K562 (cell line): ENCODE measurements at regions not wholly inside any gene's neighbourhood (a gene's known extent, or its start where the extent isn't known, plus 50 kb on each side); places are given as distances from the start of the nearest gene placed in this dataset.
A peak's percentile ranks its signal among the peaks of the same experiment; 100 is the strongest.

ENCODE experiments used
- BRCA1 ChIP-seq, 2 experiments: fragments of 450-650 bp in 1 of 2; sonication (generic) in 1 of 2; formaldehyde crosslinking in 1 of 2; IDR thresholded peaks; 2 replicates each; pipeline versions ENCODE4 v1.5.0 to v1.6.1; 2017 to 2020; ENCODE audit warnings: mild to moderate bottlenecking in 1 of 2, missing genetic modification reagents in 1 of 2
- SMC3 ChIP-seq: conservative IDR thresholded peaks from 2 replicates; pipeline ENCODE4 v1.6.1; 2011; ENCODE audit warnings: low read depth, low read length, improper control_type of control experiment; ENCODE audit not compliant: insufficient read depth
- TF ChIP-seq, protein P1 (sequence below), 2 experiments: fragments of 450-650 bp; formaldehyde crosslinking in 1 of 2; IDR thresholded peaks; 2 replicates each; pipeline versions ENCODE4 v1.4.0 to v1.6.1; 2014 to 2020; ENCODE audit warnings: mild to moderate bottlenecking in 2 of 2, borderline replicate concordance in 1 of 2, low read depth in 1 of 2
- TF ChIP-seq, protein P2 (sequence below), 3 experiments: IDR thresholded peaks in 2 of 3; conservative IDR thresholded peaks in 1 of 3; 2 replicates each; pipeline ENCODE4 v1.5.1; 2011 to 2012; ENCODE audit warnings: low read length in 3 of 3, mild to moderate bottlenecking in 3 of 3, control low read depth in 2 of 3, improper control_type of control experiment in 1 of 3, inconsistent platforms in 1 of 3, low read depth in 1 of 3, mixed read lengths in 1 of 3, moderate library complexity in 1 of 3; ENCODE audit not compliant: insufficient read depth in 2 of 3

DNA sequence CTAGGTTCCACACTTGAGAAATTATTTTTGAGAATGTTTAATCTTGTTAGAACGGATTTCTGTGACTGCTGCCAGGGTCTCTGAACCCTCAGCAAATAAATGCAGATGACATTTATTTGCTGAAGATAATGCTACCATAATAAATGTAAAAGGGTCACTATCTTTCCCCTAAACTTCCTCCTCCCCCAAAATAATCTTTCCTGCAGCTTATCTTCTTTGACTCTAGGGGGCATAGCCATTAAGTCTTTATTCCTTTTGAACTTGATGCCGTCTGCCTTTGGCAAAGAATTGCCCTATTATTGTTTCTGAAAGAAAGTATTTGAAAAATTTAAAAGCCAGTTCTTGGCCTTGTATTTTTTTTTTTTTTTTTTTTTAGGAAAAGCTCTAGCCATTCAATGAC, 63.6 kb upstream of the ACSL3 start (continued):
- TF ChIP-seq, protein P1, sequence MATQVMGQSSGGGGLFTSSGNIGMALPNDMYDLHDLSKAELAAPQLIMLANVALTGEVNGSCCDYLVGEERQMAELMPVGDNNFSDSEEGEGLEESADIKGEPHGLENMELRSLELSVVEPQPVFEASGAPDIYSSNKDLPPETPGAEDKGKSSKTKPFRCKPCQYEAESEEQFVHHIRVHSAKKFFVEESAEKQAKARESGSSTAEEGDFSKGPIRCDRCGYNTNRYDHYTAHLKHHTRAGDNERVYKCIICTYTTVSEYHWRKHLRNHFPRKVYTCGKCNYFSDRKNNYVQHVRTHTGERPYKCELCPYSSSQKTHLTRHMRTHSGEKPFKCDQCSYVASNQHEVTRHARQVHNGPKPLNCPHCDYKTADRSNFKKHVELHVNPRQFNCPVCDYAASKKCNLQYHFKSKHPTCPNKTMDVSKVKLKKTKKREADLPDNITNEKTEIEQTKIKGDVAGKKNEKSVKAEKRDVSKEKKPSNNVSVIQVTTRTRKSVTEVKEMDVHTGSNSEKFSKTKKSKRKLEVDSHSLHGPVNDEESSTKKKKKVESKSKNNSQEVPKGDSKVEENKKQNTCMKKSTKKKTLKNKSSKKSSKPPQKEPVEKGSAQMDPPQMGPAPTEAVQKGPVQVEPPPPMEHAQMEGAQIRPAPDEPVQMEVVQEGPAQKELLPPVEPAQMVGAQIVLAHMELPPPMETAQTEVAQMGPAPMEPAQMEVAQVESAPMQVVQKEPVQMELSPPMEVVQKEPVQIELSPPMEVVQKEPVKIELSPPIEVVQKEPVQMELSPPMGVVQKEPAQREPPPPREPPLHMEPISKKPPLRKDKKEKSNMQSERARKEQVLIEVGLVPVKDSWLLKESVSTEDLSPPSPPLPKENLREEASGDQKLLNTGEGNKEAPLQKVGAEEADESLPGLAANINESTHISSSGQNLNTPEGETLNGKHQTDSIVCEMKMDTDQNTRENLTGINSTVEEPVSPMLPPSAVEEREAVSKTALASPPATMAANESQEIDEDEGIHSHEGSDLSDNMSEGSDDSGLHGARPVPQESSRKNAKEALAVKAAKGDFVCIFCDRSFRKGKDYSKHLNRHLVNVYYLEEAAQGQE (IDR thresholded peaks at IDR 0.05; ENCODE audit: borderline replicate concordance), result peak; percentile 15; the same call in 1 of the 2 replicates
- TF ChIP-seq, protein P1 (CRISPR knock-in tag; IDR thresholded peaks at IDR 0.05; ENCODE audit: low read depth), result no peak
- TF ChIP-seq SMC3, result no peak
- TF ChIP-seq BRCA1 (IDR thresholded peaks at IDR 0.05), result no peak
- TF ChIP-seq BRCA1 (CRISPR knock-in tag; IDR thresholded peaks at IDR 0.05), result no peak
- TF ChIP-seq, protein P2, sequence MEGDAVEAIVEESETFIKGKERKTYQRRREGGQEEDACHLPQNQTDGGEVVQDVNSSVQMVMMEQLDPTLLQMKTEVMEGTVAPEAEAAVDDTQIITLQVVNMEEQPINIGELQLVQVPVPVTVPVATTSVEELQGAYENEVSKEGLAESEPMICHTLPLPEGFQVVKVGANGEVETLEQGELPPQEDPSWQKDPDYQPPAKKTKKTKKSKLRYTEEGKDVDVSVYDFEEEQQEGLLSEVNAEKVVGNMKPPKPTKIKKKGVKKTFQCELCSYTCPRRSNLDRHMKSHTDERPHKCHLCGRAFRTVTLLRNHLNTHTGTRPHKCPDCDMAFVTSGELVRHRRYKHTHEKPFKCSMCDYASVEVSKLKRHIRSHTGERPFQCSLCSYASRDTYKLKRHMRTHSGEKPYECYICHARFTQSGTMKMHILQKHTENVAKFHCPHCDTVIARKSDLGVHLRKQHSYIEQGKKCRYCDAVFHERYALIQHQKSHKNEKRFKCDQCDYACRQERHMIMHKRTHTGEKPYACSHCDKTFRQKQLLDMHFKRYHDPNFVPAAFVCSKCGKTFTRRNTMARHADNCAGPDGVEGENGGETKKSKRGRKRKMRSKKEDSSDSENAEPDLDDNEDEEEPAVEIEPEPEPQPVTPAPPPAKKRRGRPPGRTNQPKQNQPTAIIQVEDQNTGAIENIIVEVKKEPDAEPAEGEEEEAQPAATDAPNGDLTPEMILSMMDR (IDR thresholded peaks at IDR 0.05 in 2 of 3, conservative IDR thresholded peaks at IDR 0.05 in 1 of 3; ENCODE audit: insufficient read depth in 2 of 3, low read depth in 1 of 3, low read length in 3 of 3), result peak in 2 of 3 experiments; percentile 26 to 56; a peak in 4 of 6 replicates
